ENCODE measurements at regions not wholly inside any gene's neighbourhood (a gene's known extent, or its start where the extent isn't known, plus 50 kb on each side); places are given as distances from the start of the nearest gene placed in this dataset.
"Not testable (repeated sequence)": the region's sequence is repeated elsewhere in the genome, so short reads cannot be mapped to it uniquely, and the experiment has no call there.

DNA sequence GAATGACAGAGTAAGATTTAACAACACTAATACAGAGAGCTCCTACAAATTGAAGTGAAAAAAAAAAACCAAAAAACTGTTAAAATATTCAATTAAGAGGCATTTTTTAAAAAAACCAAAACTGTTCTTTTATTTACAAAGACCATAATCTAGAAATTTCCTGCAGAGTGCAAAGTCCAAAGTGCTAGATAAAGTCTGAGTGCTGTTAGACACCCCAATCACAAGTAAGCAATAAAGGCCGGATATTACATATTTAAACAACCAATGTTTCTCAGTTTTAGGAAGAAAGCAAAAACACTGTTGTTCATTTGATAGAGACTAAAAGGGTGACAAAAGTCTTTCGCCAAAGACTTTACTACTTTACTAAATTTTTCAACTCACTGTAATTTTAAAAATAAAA lies 878.4 kb downstream of the PCDH11X start:
- not testable (repeated sequence) for H3K4me1 ChIP-seq (ENCODE audit: insufficient read depth, low read length); H3K9me3 ChIP-seq (ENCODE audit: control insufficient read depth, insufficient read depth, low read length); H3K9ac ChIP-seq (ENCODE audit: low read depth, low read length); H3K36me3 ChIP-seq (ENCODE audit: insufficient read depth, low read length)

DNA sequence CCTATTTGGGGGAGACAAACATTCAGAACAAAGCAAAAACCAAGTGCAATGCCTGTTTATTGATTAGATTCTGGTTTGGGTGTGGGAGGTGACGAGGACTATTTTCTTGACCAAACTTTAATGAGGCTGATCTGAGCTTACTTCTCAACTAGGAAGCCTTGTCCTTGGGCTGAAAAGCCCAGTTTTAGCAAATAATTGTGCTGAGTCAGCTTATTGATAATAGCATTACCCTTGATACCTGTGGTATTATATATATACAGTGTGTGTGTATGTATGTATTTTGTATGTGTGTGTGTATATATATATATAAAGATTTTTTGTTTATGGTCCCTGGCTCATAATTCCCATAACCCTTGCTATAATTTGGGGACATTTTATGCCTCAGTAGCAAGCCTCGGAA lies 880.6 kb downstream of the PCDH11X start:
- not testable (repeated sequence) for H3K4me1 ChIP-seq (ENCODE audit: insufficient read depth, low read length)

DNA sequence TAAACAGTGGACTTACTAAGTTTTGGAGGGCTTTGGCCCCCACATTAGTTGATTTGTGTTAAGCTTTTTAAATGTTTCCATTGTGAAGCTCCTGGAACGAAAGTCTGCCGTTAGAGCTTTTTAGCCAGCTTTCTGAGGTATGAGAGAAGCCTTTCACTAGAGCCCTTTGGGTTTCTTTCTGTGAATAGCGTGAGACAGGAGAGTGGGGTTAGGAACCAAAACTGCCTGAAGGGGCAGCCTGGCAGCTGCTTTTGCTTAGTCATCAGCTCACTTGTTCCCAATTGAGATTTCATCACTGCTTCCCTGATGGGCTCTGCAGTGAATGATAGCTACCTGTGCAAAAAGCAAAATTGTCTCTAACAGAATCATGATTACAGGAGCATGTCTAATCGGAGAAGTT lies 913.6 kb downstream of the PCDH11X start:
- H3K9me3 ChIP-seq (ENCODE audit: control insufficient read depth, insufficient read depth, low read length); H3K9ac ChIP-seq (ENCODE audit: low read depth, low read length); H3K36me3 ChIP-seq (ENCODE audit: insufficient read depth, low read length); H3K4me1 ChIP-seq (ENCODE audit: insufficient read depth, low read length): not testable (repeated sequence)

More for the DNA sequence above, 880.6 kb downstream of the PCDH11X start:
- not testable (repeated sequence) for H3K9ac ChIP-seq (ENCODE audit: low read depth, low read length); H3K36me3 ChIP-seq (ENCODE audit: insufficient read depth, low read length); H3K9me3 ChIP-seq (ENCODE audit: control insufficient read depth, insufficient read depth, low read length)

DNA sequence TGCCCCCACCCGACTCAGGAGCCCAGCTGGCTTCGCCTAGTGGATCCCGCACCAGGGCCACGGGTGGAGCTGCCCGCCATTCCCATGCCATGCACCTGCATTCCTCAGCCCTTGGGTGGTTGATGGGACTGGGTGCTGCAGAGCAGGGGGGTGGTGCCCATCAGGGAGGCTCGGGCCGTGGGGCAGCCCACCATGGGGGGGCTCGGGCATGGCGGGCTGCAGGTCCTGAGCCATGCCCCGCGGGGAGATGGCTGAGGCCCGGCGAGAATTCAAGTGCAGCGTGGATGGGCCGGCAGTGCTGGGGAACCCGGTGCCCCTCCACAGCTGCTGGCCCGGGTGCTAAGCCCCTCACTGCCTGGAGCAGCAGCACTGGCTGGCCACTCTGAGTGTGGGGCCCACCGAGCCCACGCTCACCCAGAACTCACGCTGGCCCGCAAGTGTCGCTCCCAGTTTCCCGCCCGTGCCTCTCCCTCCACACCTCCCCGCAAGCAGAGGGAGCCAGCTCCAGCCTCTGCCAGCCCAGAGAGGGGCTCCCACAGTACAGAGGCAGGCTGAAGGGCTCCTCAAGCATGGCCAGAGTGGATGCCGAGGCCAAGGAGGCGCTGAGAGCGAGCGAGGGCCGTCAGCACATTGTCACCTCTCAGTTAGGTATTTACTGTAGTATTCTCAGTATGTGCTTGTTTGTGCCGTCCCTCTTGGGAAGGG lies 920.4 kb downstream of the PCDH11X start:
- H3K9ac ChIP-seq (ENCODE audit: low read depth, low read length); H3K36me3 ChIP-seq (ENCODE audit: insufficient read depth, low read length); H3K4me1 ChIP-seq (ENCODE audit: insufficient read depth, low read length); H3K9me3 ChIP-seq (ENCODE audit: control insufficient read depth, insufficient read depth, low read length): not testable (repeated sequence)

DNA sequence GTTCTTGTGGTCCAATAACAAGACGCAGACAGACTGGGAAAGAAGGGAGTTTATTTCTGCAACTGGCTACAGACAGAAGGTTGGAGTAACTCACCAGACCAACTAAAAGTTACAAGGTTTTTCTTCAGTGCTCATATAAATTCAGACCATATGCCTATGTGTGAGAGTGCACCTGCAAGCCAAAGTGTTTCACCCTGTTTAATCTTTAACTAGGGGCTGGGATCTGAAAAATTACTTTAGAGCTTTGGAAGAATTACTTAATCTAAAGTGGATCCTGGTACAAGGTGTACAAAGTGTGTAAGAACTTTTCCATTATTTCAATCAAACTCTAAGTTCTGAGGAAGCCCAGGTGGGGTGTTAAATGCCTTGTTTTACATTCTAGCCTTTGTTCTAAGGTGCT lies 930.6 kb downstream of the PCDH11X start:
- H3K36me3 ChIP-seq (ENCODE audit: insufficient read depth, low read length); H3K9ac ChIP-seq (ENCODE audit: low read depth, low read length); H3K9me3 ChIP-seq (ENCODE audit: control insufficient read depth, insufficient read depth, low read length); H3K4me1 ChIP-seq (ENCODE audit: insufficient read depth, low read length): not testable (repeated sequence)
